Neural crest cell (in vitro differentiated cells): ENCODE measurements at regions not wholly inside any gene's neighbourhood (a gene's known extent, or its start where the extent isn't known, plus 50 kb on each side); places are given as distances from the start of the nearest gene placed in this dataset.

Experiments
- DNase-seq: peaks from one replicate; pipeline ENCODE4 v3.0.0; 2021; ENCODE audit warnings: low read depth, mixed read lengths, low spot score
- H3K27ac Mint-ChIP-seq: one replicate; pipeline ENCODE4 v1.8.0; 2021; ENCODE audit warnings: mild to moderate bottlenecking, mixed read lengths; ENCODE audit not compliant: unreplicated experiment
- H3K27me3 Mint-ChIP-seq: 2 replicates; pipeline ENCODE4 v1.8.0; 2021; ENCODE audit warnings: low read depth, mild to moderate bottlenecking, mixed read lengths
- H3K36me3 Mint-ChIP-seq: 2 replicates; pipeline ENCODE4 v1.8.0; 2021; ENCODE audit warnings: low read depth, mild to moderate bottlenecking, mixed read lengths
- H3K4me1 Mint-ChIP-seq: 2 replicates; pipeline ENCODE4 v1.8.0; 2021; ENCODE audit warnings: mixed read lengths
- H3K4me3 Mint-ChIP-seq: one replicate; pipeline ENCODE4 v1.8.0; 2021; ENCODE audit warnings: mild to moderate bottlenecking, mixed read lengths
- H3K9me3 Mint-ChIP-seq: 2 replicates; pipeline ENCODE4 v1.8.0; 2021; ENCODE audit warnings: mixed read lengths
- TF ChIP-seq, protein P1 (sequence below): fragments of 200-600 bp; sonication (generic); conservative IDR thresholded peaks from 2 replicates; pipeline ENCODE4 v1.5.0; 2021; ENCODE audit warnings: antibody characterized with exemption, mild to moderate bottlenecking

DNA sequence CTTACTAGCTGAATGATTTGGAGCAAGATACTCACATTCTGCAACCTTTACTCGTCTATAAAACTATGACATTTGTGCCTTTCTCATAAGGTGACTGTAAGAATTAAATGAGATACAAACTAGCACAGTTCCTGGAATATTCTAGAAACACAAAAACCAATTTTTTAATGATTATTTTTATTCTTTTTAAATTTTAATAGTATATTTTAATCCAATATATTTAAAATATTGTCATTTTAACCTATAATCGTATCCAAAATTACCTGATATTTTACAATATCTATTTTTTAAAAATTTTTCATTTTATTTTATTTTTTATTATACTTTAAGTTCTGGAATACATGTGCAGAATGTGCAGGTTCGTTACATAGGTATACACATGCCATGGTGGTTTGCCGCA is 238.1 kb downstream of the OLFM4 start:
- Mint-ChIP-seq H3K4me3 (no peak overlapping the region), H3K4me1 (no peaks in the 10 kb centered on the region), H3K27ac (no peak overlapping the region), H3K36me3 (no peaks in the 10 kb centered on the region), H3K9me3 (peaks cover 4% of the 10 kb centered on the region), H3K27me3 (no peaks in the 10 kb centered on the region)
- no peak for DNase-seq
- TF ChIP-seq, protein P1, sequence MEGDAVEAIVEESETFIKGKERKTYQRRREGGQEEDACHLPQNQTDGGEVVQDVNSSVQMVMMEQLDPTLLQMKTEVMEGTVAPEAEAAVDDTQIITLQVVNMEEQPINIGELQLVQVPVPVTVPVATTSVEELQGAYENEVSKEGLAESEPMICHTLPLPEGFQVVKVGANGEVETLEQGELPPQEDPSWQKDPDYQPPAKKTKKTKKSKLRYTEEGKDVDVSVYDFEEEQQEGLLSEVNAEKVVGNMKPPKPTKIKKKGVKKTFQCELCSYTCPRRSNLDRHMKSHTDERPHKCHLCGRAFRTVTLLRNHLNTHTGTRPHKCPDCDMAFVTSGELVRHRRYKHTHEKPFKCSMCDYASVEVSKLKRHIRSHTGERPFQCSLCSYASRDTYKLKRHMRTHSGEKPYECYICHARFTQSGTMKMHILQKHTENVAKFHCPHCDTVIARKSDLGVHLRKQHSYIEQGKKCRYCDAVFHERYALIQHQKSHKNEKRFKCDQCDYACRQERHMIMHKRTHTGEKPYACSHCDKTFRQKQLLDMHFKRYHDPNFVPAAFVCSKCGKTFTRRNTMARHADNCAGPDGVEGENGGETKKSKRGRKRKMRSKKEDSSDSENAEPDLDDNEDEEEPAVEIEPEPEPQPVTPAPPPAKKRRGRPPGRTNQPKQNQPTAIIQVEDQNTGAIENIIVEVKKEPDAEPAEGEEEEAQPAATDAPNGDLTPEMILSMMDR, result no peak

DNA sequence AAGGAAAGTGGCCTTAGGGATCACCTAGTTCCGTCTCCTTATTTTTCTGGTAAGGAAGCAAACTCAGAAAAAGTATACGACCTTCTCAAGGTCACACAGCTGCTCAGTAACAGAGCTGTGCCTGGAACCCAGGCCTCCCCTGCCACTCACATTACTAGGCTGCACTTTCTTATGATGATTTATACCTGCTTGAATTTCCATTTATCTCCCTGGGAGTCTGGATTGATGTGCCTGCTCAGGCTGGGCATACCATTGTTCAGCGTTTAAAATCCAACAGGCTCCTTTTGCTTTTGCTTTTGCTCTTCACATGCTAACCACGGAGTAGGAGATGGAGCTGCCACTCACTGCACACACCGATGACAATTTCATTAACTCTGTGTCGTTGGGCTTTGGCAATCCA is 241.0 kb downstream of the OLFM4 start:
- no peak overlapping the region for H3K27ac Mint-ChIP-seq
- DNase-seq, result no peak
- TF ChIP-seq, protein P1, result no peak
- H3K4me1 Mint-ChIP-seq, result no peaks in the 10 kb centered on the region
- H3K27me3 Mint-ChIP-seq, result no peaks in the 10 kb centered on the region
- peaks cover 2% of the 10 kb centered on the region for H3K9me3 Mint-ChIP-seq
- no peaks in the 10 kb centered on the region for H3K36me3 Mint-ChIP-seq
- H3K4me3 Mint-ChIP-seq, result no peak overlapping the region

DNA sequence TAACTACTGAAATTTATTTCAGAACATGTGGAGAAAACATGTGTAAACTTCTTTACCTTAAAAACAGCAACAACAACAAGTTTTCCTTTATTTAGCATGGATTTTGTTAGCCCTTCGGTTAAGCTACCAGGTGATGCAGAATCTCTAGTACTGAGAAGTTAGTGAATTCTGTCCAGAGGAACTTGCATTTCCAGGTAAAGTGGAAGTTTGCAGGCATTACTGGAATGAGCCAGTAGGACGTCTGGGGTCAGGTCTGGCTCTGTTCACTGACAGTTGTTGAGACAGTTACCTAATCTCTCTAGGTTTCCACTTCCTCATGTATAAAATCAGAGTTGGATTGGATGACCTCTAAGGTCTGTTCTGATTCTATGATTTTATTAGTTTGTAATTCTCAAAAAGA is 244.3 kb downstream of the OLFM4 start:
- Mint-ChIP-seq H3K4me3 (no peak overlapping the region), H3K27me3 (no peaks in the 10 kb centered on the region), H3K9me3 (peaks cover 1% of the 10 kb centered on the region), H3K27ac (no peak overlapping the region), H3K4me1 (no peaks in the 10 kb centered on the region), H3K36me3 (no peaks in the 10 kb centered on the region)
- TF ChIP-seq, protein P1, result no peak
- no peak for DNase-seq

DNA sequence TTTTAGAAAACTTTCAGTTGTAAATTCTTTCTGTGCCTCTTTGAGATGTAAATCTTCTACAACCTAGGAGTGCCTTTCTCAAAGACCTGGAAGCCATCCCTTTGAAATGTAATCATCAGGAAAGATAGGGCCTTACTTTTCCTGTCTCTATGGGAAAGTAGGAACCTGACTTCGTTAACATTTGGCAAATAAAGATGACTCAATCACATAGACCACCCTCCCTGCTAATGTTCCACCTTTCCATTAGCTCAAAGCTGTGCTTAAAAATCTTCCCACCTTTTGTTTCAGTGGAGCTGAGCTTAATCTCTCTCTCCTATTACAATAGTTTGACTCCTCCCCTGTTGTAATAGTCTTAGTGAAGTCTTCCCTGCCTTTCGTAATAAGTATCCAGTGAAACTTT is 247.7 kb downstream of the OLFM4 start:
- Mint-ChIP-seq H3K4me1 (no peaks in the 10 kb centered on the region), H3K27ac (no peak overlapping the region), H3K36me3 (no peaks in the 10 kb centered on the region), H3K4me3 (no peak overlapping the region), H3K27me3 (no peaks in the 10 kb centered on the region), H3K9me3 (peaks cover 2% of the 10 kb centered on the region)
- no peak for DNase-seq
- TF ChIP-seq, protein P1, result no peak

DNA sequence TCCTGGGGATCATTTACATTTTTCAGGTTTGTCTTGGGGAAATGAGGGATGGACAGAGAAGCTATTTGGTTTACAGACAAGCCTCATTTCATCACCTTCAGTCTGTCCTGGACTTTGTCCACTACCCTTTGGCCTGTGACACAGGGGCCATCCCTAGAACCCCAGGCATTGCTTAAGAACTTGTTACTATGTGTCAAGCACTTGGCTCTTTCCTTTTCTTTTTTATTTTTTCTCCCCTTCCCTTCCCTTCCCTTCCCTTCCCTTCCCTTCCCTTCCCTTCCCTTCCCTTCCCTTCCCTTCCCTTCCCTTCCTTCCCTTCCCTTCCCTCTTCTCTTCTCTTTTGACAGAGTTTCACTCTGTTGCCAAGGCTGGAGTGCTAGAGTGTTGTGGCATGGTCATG is 253.1 kb downstream of the OLFM4 start:
- no peaks in the 10 kb centered on the region for H3K4me1 Mint-ChIP-seq
- no peak for DNase-seq
- TF ChIP-seq, protein P1, result no peak
- peaks cover 2% of the 10 kb centered on the region for H3K9me3 Mint-ChIP-seq
- no peak overlapping the region for H3K27ac Mint-ChIP-seq
- H3K4me3 Mint-ChIP-seq, result no peak overlapping the region
- no peaks in the 10 kb centered on the region for H3K36me3 Mint-ChIP-seq
- peaks cover 6% of the 10 kb centered on the region for H3K27me3 Mint-ChIP-seq

DNA sequence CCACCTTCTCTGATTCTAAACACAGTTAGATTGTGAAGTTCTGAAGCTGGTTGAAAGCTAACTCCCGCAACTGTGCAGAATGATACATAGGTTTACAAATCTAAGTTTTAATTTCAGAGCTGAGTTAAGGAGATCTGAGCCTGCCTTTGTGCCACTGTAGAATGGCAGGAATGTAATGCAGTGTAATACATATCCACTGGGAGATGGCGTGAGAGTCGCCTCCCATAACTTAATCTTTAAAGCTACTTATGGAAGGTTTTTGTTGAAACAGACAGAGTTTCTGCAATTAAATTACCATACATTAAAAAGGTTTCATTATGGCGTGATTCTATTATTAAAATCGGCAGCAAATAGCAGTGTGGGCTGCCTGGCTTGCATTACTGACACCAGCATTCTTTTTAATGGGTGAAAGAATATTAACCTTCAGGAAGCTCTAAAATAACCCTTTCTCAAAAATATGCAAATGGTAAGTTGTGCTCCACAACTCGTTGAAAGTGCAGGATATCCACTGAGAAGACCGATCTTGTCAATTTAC is 257.4 kb downstream of the OLFM4 start:
- Mint-ChIP-seq H3K27ac (no peak overlapping the region), H3K4me1 (no peaks in the 10 kb centered on the region), H3K4me3 (no peak overlapping the region), H3K27me3 (peaks cover 6% of the 10 kb centered on the region), H3K9me3 (no peaks in the 10 kb centered on the region), H3K36me3 (no peaks in the 10 kb centered on the region)
- TF ChIP-seq, protein P1, result no peak
- DNase-seq, result no peak
